Psoas muscle (tissue), 7 donors: ENCODE measurements at regions not wholly inside any gene's neighbourhood (a gene's known extent, or its start where the extent isn't known, plus 50 kb on each side); places are given as distances from the start of the nearest gene placed in this dataset.

ENCODE experiments used
- ATAC-seq, 4 donors: fragments of 200-7000 bp; cut with Tn5 transposase; one replicate each; pipeline ENCODE4 v1.9.1; 2020; ENCODE audit warnings: moderate library complexity in 3 of 4, mild to moderate bottlenecking in 2 of 4
- DNase-seq, 2 donors: peaks; one replicate each; pipeline ENCODE4 v3.0.0-alpha.2; 2020
- H3K27ac ChIP-seq: fragments of 200-600 bp; one replicate; pipeline ENCODE4 v1.8.0; 2022
- H3K27me3 ChIP-seq, 3 donors: fragments of 200-600 bp in 1 of 3; one replicate each; pipeline versions ENCODE4 v1.6.1 to v1.8.0; 2013 to 2022; ENCODE audit warnings: low read length in 2 of 3, mild to moderate bottlenecking in 2 of 3, moderate library complexity in 1 of 3; ENCODE audit not compliant: insufficient read depth in 3 of 3
- H3K36me3 ChIP-seq, 2 donors: fragments of 200-600 bp in 1 of 2; one replicate each; pipeline versions ENCODE4 v1.6.1 to v1.8.0; 2013 to 2022; ENCODE audit warnings: low read depth in 1 of 2, mild to moderate bottlenecking in 1 of 2, moderate library complexity in 1 of 2; ENCODE audit not compliant: insufficient read depth in 1 of 2
- H3K4me1 ChIP-seq: fragments of 200-600 bp; one replicate; pipeline ENCODE4 v1.8.0; 2022
- H3K4me3 ChIP-seq: fragments of 200-600 bp; one replicate; pipeline ENCODE4 v1.8.0; 2022; ENCODE audit warnings: mild to moderate bottlenecking
- H3K9me3 ChIP-seq: fragments of 200-600 bp; one replicate; pipeline ENCODE4 v1.8.0; 2022
- WGBS, 3 donors: extraction: QIAGEN DNeasy Blood & Tissue Kit; methylation state at CpG; one replicate each; pipeline versions ENCODE4 v1.1.6 to v1.1.7; 2013; 5-methylcytosine and 5-hydroxymethylcytosine counted together
- intact Hi-C, 2 donors: fragments of 100-400 bp; cut with DNase I; formaldehyde crosslinking; loops; one replicate each; pipeline versions ENCODE4 v1.11.0 to v1.14.2; 2022
- TF ChIP-seq, protein P1 (sequence below): fragments of 200-600 bp; IDR thresholded peaks from one replicate; pipeline ENCODE4 v1.8.0; 2022; ENCODE audit warnings: antibody characterized with exemption
- donor health status: healthy with polysubstance abuse.
- donor health status: DM: no; HTN: no; CAD: no; lungs with moderate emphysema.
- donor health status: Bipolar disorder and iron deficiency.
- donor health status: healthy.
- donor health status: DM: yes; HTN: yes; CAD: no.
- donor health status: DM: no; HTN: no; CAD: no.
- donor health status: DM: yes; HTN: yes; CAD: no.

- DNase-seq (peak in 1 of 2 donors; percentile 30), ATAC-seq (peak in 1 of 4 donors; percentile 16)
- Histone ChIP-seq H3K4me3 (no peak overlapping the region), H3K4me1 (no peaks in the 10 kb centered on the region), H3K36me3 (no peaks in the 10 kb centered on the region), H3K27ac (no peak overlapping the region), H3K9me3 (no peaks in the 10 kb centered on the region), H3K27me3 (no peaks in the 10 kb centered on the region)
- WGBS, 3 donors = 84 to 87% (median 86%) methylated on average over 11 to 12 of the region's 12 CpGs
- intact Hi-C loops = no loop called here
- TF ChIP-seq, protein P1, sequence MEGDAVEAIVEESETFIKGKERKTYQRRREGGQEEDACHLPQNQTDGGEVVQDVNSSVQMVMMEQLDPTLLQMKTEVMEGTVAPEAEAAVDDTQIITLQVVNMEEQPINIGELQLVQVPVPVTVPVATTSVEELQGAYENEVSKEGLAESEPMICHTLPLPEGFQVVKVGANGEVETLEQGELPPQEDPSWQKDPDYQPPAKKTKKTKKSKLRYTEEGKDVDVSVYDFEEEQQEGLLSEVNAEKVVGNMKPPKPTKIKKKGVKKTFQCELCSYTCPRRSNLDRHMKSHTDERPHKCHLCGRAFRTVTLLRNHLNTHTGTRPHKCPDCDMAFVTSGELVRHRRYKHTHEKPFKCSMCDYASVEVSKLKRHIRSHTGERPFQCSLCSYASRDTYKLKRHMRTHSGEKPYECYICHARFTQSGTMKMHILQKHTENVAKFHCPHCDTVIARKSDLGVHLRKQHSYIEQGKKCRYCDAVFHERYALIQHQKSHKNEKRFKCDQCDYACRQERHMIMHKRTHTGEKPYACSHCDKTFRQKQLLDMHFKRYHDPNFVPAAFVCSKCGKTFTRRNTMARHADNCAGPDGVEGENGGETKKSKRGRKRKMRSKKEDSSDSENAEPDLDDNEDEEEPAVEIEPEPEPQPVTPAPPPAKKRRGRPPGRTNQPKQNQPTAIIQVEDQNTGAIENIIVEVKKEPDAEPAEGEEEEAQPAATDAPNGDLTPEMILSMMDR = no peak
These were observed 142.3 kb upstream of the PARP11 start for GRCh38 chr12:4015225-4016091.

- Histone ChIP-seq H3K4me1 (no peaks in the 10 kb centered on the region), H3K9me3 (no peaks in the 10 kb centered on the region), H3K36me3 (no peaks in the 10 kb centered on the region), H3K27ac (no peak overlapping the region), H3K27me3 (no peaks in the 10 kb centered on the region), H3K4me3 (no peak overlapping the region)
- DNase-seq (no peak), ATAC-seq (no peak)
- 77 to 86% (median 85%) methylated on average over 6 of the region's 6 CpGs for WGBS, 3 donors
- TF ChIP-seq, protein P1 = no peak
- intact Hi-C loops = no loop called here
These were observed 141.6 kb upstream of the PARP11 start for GRCh38 chr12:4014858-4015224.

DNA sequence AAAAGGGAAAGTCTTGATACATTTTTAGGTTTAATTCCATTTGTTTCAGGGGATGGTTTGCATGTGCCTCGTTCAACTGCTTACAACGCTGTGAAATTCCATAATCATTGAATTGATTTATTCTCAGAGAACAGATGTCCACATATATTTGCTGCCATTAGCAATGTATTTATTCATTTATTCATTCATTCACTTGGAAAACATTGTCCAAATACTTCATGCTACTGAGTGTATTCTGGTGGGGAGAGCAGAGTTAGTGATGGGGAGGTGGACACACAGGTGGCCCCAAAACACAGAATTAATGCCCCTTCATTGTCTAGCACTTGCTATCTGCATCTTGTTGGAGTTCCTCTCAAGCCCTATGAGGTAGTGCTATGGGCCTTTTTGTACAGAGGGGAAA lies 141.2 kb upstream of the PARP11 start:
- no peak for DNase-seq
- Histone ChIP-seq H3K27me3 (no peaks in the 10 kb centered on the region), H3K9me3 (no peaks in the 10 kb centered on the region), H3K27ac (no peak overlapping the region), H3K4me3 (no peak overlapping the region), H3K4me1 (no peaks in the 10 kb centered on the region), H3K36me3 (no peaks in the 10 kb centered on the region)
- TF ChIP-seq, protein P1 = no peak
- intact Hi-C loops = no loop called here
- WGBS, 3 donors = 85 to 92% (median 86%) methylated on average over 2 of the region's 2 CpGs
- no peak for ATAC-seq

- 43 to 61% (median 50%) methylated on average over 5 of the region's 5 CpGs for WGBS, 3 donors
- Histone ChIP-seq H3K27me3 (peaks cover 0 to 2% (median 0%) of the 10 kb centered on the region in 3 donors), H3K4me1 (no peaks in the 10 kb centered on the region), H3K27ac (no peak overlapping the region), H3K36me3 (no peaks in the 10 kb centered on the region), H3K4me3 (no peak overlapping the region), H3K9me3 (no peaks in the 10 kb centered on the region)
- no peak for ATAC-seq
- DNase-seq = no peak
- intact Hi-C loops = no loop called here
- TF ChIP-seq, protein P1 = no peak
These were observed 140.1 kb upstream of the PARP11 start for GRCh38 chr12:4012977-4013968.
